Right atrium auricular region (tissue), 2 donors: ENCODE measurements at regions not wholly inside any gene's neighbourhood (a gene's known extent, or its start where the extent isn't known, plus 50 kb on each side); places are given as distances from the start of the nearest gene placed in this dataset.

Experiments used
- DNase-seq: peaks from one replicate; pipeline ENCODE4 v3.0.0-alpha.2; 2019; ENCODE audit warnings: low spot score
- H3K27ac ChIP-seq, 2 donors: fragments of 200-600 bp; sonication (generic); 1 replicate in 1 of 2; 2 replicates in 1 of 2; pipeline ENCODE4 v1.5.1; 2016 to 2019
- H3K27me3 ChIP-seq, 2 donors: fragments of 200-600 bp; sonication (generic); one replicate each; pipeline versions ENCODE4 v1.5.1 to v1.6.0; 2017 to 2019
- H3K36me3 ChIP-seq: fragments of 200-600 bp; sonication (generic); one replicate; pipeline ENCODE4 v1.5.1; 2016
- H3K4me1 ChIP-seq, 2 donors: fragments of 200-600 bp; sonication (generic); one replicate each; pipeline versions ENCODE4 v1.5.1 to v1.6.0; 2017 to 2019
- H3K4me3 ChIP-seq, 2 donors: fragments of 200-600 bp; sonication (generic); 1 replicate in 1 of 2; 2 replicates in 1 of 2; pipeline ENCODE4 v1.5.1; 2017 to 2019; ENCODE audit warnings: mild to moderate bottlenecking in 1 of 2, moderate library complexity in 1 of 2
- H3K9me3 ChIP-seq, 2 donors: fragments of 200-600 bp; sonication (generic); one replicate each; pipeline ENCODE4 v1.5.1; 2019
- TF ChIP-seq, protein P1 (sequence below), 2 donors: fragments of 200-600 bp; sonication (generic); IDR thresholded peaks; one replicate each; pipeline ENCODE4 v1.5.1; 2019; ENCODE audit warnings: antibody characterized with exemption in 2 of 2

DNA sequence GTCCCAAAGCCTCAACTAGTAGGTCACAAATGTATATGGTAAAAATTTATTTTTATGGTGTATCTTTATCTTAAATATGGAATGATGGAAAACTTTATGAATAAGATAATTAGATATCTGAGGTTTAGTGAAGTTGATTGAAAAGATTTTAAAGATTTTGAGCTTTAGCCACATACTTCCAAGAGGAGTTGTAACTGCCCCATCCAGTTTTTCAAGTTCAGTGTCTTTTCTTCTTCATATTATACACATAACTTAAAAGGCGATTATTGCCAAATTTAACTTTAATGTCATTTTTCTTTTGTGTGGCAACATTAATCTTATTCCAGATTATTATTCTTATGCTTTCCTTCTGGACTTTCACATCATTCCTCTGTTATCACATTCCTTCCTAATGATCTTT lies 266.4 kb downstream of the TINAG start:
- Histone ChIP-seq H3K4me1 (no peaks in the 10 kb centered on the region), H3K36me3 (no peaks in the 10 kb centered on the region), H3K9me3 (peaks cover 0 to 11% of the 10 kb centered on the region in 2 donors), H3K27ac (no peak overlapping the region), H3K4me3 (no peak overlapping the region), H3K27me3 (no peaks in the 10 kb centered on the region)
- TF ChIP-seq, protein P1, sequence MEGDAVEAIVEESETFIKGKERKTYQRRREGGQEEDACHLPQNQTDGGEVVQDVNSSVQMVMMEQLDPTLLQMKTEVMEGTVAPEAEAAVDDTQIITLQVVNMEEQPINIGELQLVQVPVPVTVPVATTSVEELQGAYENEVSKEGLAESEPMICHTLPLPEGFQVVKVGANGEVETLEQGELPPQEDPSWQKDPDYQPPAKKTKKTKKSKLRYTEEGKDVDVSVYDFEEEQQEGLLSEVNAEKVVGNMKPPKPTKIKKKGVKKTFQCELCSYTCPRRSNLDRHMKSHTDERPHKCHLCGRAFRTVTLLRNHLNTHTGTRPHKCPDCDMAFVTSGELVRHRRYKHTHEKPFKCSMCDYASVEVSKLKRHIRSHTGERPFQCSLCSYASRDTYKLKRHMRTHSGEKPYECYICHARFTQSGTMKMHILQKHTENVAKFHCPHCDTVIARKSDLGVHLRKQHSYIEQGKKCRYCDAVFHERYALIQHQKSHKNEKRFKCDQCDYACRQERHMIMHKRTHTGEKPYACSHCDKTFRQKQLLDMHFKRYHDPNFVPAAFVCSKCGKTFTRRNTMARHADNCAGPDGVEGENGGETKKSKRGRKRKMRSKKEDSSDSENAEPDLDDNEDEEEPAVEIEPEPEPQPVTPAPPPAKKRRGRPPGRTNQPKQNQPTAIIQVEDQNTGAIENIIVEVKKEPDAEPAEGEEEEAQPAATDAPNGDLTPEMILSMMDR (IDR thresholded peaks at IDR 0.05): no peak
- no peak for DNase-seq

DNA sequence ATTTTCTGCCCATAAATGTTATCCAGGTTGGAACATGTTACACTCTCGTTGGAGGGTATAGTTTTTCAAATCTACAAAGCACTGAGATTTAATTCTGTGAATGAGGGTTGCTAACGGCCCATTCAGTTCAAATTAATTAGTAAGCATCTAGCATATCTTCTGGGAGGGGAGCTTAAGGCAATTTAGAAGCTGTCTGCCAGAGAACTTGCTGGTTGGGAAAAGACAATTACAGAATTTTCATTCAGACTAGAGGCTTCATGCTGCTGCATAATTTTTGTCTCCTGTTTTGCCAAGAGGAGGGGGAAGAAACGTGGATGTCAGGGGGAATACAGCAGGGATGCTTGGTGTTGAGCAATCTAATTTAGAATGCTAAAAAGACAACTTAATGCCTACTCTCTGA lies 268.3 kb upstream of the FAM83B start:
- DNase-seq: no peak
- Histone ChIP-seq H3K27ac (no peak overlapping the region), H3K4me1 (no peaks in the 10 kb centered on the region), H3K9me3 (peaks cover 0 to 3% of the 10 kb centered on the region in 2 donors), H3K4me3 (no peak overlapping the region), H3K36me3 (no peaks in the 10 kb centered on the region), H3K27me3 (no peaks in the 10 kb centered on the region)
- TF ChIP-seq, protein P1 (IDR thresholded peaks at IDR 0.05): no peak

DNA sequence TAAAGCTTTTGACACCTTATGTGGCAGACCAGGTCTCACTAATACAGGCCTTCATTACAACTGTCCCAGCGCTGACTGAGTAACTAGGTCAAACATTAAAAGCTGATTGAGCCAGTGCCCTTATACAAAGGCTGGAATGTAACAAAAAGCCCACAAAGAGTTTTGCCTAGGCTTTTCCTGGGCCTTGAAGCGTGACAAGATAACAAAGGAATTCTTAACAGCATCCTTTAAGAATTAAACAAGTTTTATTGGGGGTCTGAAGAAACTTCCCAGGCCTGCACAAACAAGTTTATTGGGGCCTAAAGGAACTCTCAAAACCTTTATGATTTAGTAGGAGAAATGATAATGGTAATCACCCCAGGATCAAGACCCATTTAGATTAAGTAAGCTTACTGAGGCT lies 267.6 kb upstream of the FAM83B start:
- no peak overlapping the region for H3K4me3 ChIP-seq
- TF ChIP-seq, protein P1 (IDR thresholded peaks at IDR 0.05): no peak
- H3K9me3 ChIP-seq: no peaks in the 10 kb centered on the region
- H3K27me3 ChIP-seq: no peaks in the 10 kb centered on the region
- DNase-seq: no peak
- H3K4me1 ChIP-seq: no peaks in the 10 kb centered on the region
- H3K27ac ChIP-seq: no peak overlapping the region
- H3K36me3 ChIP-seq: no peaks in the 10 kb centered on the region

DNA sequence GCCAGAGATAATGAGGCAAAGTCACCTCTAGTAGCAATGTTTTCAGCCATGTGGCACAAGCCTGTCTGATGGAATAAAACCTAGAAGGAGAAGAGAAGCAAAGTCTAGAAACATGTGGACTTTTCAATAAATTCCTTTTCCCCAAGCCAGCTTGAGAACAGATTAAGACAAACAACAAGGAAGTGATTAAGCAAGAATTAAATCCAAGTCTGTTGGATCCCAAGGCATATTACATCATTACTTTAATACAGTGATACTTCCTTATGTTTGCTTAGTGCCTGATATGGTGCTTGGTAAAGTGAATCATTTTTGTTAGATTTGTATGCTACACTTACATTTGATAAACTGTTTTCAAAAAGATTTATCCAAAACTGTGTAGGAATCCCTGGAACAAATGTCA lies 260.3 kb upstream of the FAM83B start:
- DNase-seq: no peak
- TF ChIP-seq, protein P1 (IDR thresholded peaks at IDR 0.05): no peak
- H3K36me3 ChIP-seq: no peaks in the 10 kb centered on the region

DNA sequence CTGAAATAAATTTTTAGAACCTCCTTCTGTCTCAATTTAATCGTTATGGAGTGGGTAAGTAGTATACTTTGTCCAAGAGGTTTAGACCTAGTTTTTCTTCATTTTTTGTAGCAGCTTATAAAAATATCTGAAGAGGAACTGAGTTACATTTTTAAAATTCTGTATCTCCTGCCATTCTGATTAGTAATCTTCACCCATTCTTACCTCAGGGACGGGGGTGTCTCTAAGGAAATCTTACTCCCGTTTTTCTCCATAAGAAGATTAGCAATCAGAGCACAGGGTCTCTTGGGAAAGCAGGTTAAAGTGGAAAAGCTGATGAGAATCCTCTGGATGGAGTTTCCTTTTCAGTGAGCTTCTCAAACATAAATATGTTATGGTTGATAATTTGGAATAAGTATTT lies 259.3 kb upstream of the FAM83B start:
- no peak overlapping the region for H3K27ac ChIP-seq
- no peak for DNase-seq
- peaks cover 0 to 10% of the 10 kb centered on the region in 2 donors for H3K9me3 ChIP-seq
- no peak overlapping the region for H3K4me3 ChIP-seq
- H3K36me3 ChIP-seq: no peaks in the 10 kb centered on the region
- no peaks in the 10 kb centered on the region for H3K27me3 ChIP-seq
- H3K4me1 ChIP-seq: no peaks in the 10 kb centered on the region
- TF ChIP-seq, protein P1 (IDR thresholded peaks at IDR 0.05): no peak

More for the DNA sequence above, 260.3 kb upstream of the FAM83B start:
- Histone ChIP-seq H3K4me1 (no peaks in the 10 kb centered on the region), H3K27me3 (no peaks in the 10 kb centered on the region), H3K4me3 (no peak overlapping the region), H3K9me3 (peaks cover 0 to 10% of the 10 kb centered on the region in 2 donors), H3K27ac (no peak overlapping the region)

DNA sequence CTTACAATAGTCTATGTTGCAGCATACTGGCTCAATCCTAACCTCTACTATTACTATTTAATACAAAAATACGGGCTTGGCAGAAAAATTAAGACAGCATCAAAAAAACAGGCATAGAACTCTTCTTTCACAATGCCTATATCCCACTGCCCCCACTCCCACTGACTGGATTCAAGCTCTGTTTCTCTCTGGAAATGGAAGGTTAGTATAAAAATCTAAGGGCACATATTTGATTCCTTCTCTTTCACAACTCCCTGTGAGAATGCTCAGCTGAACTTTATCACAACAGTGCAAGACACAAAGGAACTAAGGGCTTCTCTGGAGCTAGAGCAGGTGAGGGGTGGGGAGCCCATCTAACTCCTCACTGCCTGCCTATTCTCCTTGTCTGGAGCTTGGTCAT lies 258.4 kb upstream of the FAM83B start:
- H3K4me3 ChIP-seq: no peak overlapping the region
- TF ChIP-seq, protein P1 (IDR thresholded peaks at IDR 0.05): no peak
- H3K27me3 ChIP-seq: no peaks in the 10 kb centered on the region
- no peak overlapping the region for H3K27ac ChIP-seq
- H3K9me3 ChIP-seq: peaks cover 0 to 10% of the 10 kb centered on the region in 2 donors
- DNase-seq: no peak
- no peaks in the 10 kb centered on the region for H3K36me3 ChIP-seq
- no peaks in the 10 kb centered on the region for H3K4me1 ChIP-seq
